ENCODE measurements at regions not wholly inside any gene's neighbourhood (a gene's known extent, or its start where the extent isn't known, plus 50 kb on each side); places are given as distances from the start of the nearest gene placed in this dataset.

DNA sequence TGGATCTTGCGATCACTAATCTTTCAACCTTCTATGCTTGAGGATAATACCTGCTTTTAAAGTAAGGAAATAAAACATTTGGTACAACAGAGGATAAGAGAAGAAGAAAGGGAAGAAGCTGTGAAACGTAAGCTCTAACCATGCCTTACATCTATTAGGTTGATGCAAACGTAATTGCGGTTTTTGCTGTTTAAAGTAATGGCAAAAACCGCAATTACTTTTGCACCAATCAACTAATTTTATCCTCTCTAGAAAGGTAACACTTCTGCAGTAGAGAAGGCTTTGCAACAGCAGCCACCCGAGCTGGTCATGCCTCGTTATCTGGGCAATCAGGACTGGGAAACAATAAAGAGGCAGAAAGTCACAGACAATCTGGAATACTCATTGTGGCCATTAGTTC is 224.1 kb downstream of the MED10 start:
- TF ChIP-seq CTCF (IDR thresholded peaks at IDR 0.05; ENCODE audit: insufficient read depth, low read depth, low read length, missing control alignments), result no peak
- no peak for DNase-seq (ENCODE audit: low read depth)

DNA sequence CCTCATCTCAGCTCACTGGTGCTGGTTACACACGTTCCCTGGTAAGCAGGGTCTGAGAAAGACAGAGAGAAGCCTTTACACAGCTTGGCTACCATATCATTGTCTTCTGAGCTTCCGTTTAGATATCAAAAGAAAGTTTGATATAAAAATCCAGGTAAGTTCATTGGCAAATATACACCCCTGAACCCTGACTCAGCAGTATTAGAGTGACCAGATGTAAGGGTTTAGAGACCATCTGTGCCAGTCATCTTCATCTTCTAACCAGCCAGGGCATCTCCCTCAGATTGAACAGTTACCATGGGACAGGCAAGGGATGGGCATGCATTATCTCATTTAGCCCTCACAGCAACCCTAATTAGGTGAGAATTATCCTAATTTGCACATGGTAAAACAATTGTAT is 232.1 kb downstream of the MED10 start:
- no peak overlapping the region for H3K4me3 ChIP-seq (ENCODE audit: low read depth, low read length)
- TF ChIP-seq CTCF (IDR thresholded peaks at IDR 0.05; ENCODE audit: insufficient read depth, low read depth, low read length, missing control alignments), result no peak

More for the DNA sequence above, 224.1 kb downstream of the MED10 start:
- no peak overlapping the region for H3K4me3 ChIP-seq (ENCODE audit: low read depth, low read length)

DNA sequence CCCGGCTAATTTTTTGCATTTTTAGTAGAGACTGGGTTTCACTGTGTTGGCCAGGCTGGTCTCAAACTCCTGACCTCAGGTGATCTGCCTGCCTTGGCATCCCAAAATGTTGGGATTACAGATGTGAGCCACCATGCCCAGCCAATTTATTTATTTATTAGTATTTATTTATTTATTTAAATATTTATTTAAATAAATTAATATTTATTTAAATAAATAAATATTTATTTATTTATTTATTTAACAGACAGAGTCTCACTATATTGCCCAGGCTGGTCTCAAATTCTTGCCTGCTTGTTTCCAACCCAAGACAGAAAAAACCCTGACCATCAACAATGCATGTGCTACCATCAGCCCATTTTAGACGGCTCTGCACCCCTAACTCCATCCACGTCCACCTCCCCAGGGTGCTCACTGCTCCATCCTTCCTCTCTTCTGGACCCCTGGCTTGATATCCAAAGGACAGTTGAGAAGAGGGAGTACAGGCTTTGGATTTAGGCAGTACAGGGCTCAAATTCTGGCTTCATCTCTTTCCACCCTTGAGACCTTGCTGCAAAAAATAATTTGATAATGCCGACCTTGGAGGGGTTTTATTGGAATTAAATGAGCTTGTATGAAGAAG is 232.6 kb downstream of the MED10 start:
- no peak for DNase-seq (ENCODE audit: low read depth)
- TF ChIP-seq CTCF (IDR thresholded peaks at IDR 0.05; ENCODE audit: insufficient read depth, low read depth, low read length, missing control alignments), result no peak
- H3K4me3 ChIP-seq (ENCODE audit: low read depth, low read length), result no peak overlapping the region

More for the DNA sequence above, 232.1 kb downstream of the MED10 start:
- DNase-seq (ENCODE audit: low read depth), result no peak

GRCh38 chr5:6143523-6143922 is 234.8 kb downstream of the MED10 start:
- no peak overlapping the region for H3K4me3 ChIP-seq (ENCODE audit: low read depth, low read length)
- no peak for DNase-seq (ENCODE audit: low read depth)
- no peak for TF ChIP-seq CTCF (IDR thresholded peaks at IDR 0.05; ENCODE audit: insufficient read depth, low read depth, low read length, missing control alignments)

DNA sequence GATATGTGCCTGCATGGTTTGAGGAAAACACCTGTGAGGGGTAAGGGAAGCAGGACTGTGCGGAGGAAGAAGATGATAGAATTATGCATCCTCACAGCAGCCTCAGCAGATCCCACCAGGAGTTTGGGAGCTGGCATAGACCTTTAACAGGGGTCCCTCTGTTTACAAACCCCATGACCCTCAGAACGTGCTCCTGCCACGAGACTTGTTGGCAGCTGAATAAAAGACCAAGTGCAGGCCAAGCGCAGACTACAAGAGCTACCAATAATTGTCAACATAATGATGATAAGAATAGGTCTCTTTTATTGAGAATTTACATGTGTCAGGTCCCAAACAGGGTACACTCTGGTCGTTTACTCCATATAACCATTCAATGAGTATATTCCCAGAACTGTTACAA is 236.0 kb downstream of the MED10 start:
- DNase-seq (ENCODE audit: low read depth), result no peak
- no peak overlapping the region for H3K4me3 ChIP-seq (ENCODE audit: low read depth, low read length)
- no peak for TF ChIP-seq CTCF (IDR thresholded peaks at IDR 0.05; ENCODE audit: insufficient read depth, low read depth, low read length, missing control alignments)

DNA sequence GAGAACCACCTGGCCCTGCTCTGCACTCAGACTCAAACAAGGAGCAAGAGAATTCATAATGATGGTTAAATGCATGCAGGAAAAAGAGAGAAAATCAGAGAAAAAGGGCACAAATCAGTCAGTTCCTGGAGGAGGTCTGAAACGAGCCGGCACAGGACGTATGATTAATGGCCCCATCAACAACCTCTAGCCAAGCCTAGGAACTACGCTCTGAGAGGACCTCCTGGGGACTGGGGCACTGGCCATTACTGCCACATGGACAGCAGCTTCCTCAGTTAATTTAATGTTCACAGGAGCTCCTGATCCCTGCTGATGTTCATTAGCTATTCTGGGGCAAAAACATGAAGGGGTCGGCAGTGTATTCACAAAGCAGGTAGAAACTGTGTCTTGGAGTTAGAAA is 238.1 kb downstream of the MED10 start:
- DNase-seq (ENCODE audit: low read depth), result no peak
- no peak overlapping the region for H3K4me3 ChIP-seq (ENCODE audit: low read depth, low read length)
- TF ChIP-seq CTCF (IDR thresholded peaks at IDR 0.05; ENCODE audit: insufficient read depth, low read depth, low read length, missing control alignments), result no peak

- peak; percentile 2 for DNase-seq (ENCODE audit: low read depth)
- no peak overlapping the region for H3K4me3 ChIP-seq (ENCODE audit: low read depth, low read length)
- no peak for TF ChIP-seq CTCF (IDR thresholded peaks at IDR 0.05; ENCODE audit: insufficient read depth, low read depth, low read length, missing control alignments)
Observed at GRCh38 chr5:6135977-6136376, 242.4 kb downstream of the MED10 start.
